Effector memory CD8-positive, alpha-beta T cell (primary cell): ENCODE measurements at regions not wholly inside any gene's neighbourhood (a gene's known extent, or its start where the extent isn't known, plus 50 kb on each side); places are given as distances from the start of the nearest gene placed in this dataset.

Source experiments
- ATAC-seq: fragments of 150-1000 bp; cut with Tn5 transposase; replicated peaks from 2 replicates; pipeline ENCODE4 v1.10.0; 2021; ENCODE audit warnings: mild to moderate bottlenecking, moderate library complexity
- DNase-seq, 3 experiments: peaks; one replicate each; pipeline ENCODE4 v3.0.0; 2021
- H3K27ac Mint-ChIP-seq, 2 donors: one replicate each; pipeline ENCODE4 v1.8.0; 2022; ENCODE audit warnings: mild to moderate bottlenecking in 2 of 2, mixed read lengths in 2 of 2, moderate library complexity in 2 of 2
- H3K27me3 Mint-ChIP-seq, 2 donors: one replicate each; pipeline ENCODE4 v1.8.0; 2022; ENCODE audit warnings: mixed read lengths in 2 of 2
- H3K36me3 Mint-ChIP-seq: one replicate; pipeline ENCODE4 v1.8.0; 2022; ENCODE audit warnings: mild to moderate bottlenecking, moderate library complexity, mixed read lengths; ENCODE audit not compliant: insufficient read depth
- H3K4me1 Mint-ChIP-seq, 2 donors: one replicate each; pipeline ENCODE4 v1.8.0; 2022; ENCODE audit warnings: low read depth in 2 of 2, mixed read lengths in 2 of 2
- H3K4me3 Mint-ChIP-seq, 2 donors: one replicate each; pipeline ENCODE4 v1.8.0; 2022; ENCODE audit warnings: mild to moderate bottlenecking in 2 of 2, mixed read lengths in 2 of 2, moderate library complexity in 2 of 2
- H3K9me3 Mint-ChIP-seq, 2 donors: one replicate each; pipeline ENCODE4 v1.8.0; 2022; ENCODE audit warnings: mixed read lengths in 2 of 2

DNA sequence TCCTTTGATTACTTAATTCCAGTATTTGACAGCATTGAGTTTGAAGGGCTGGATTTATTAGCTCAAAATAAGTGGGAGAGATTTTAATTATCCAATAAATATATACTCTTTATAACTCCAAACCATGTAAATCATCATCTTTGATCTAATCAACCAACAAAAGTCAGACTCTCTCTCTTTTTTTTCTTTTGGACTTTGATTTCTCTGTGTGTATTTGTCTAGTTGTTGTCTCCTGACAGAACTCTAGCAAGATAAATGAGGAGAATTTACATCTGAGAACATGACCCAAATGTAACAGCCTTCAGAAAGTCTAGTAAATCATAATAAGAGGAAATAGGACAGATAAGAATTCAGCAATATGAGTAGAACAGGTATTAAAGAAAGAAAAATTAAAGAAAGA lies 567.1 kb downstream of the PPARGC1A start:
- Mint-ChIP-seq H3K27ac (no peak overlapping the region), H3K4me3 (no peak overlapping the region), H3K36me3 (no peaks in the 10 kb centered on the region), H3K27me3 (no peaks in the 10 kb centered on the region), H3K9me3 (peaks cover 7 to 15% of the 10 kb centered on the region in 2 donors), H3K4me1 (no peaks in the 10 kb centered on the region)
- DNase-seq (no peak), ATAC-seq (no peak)

DNA sequence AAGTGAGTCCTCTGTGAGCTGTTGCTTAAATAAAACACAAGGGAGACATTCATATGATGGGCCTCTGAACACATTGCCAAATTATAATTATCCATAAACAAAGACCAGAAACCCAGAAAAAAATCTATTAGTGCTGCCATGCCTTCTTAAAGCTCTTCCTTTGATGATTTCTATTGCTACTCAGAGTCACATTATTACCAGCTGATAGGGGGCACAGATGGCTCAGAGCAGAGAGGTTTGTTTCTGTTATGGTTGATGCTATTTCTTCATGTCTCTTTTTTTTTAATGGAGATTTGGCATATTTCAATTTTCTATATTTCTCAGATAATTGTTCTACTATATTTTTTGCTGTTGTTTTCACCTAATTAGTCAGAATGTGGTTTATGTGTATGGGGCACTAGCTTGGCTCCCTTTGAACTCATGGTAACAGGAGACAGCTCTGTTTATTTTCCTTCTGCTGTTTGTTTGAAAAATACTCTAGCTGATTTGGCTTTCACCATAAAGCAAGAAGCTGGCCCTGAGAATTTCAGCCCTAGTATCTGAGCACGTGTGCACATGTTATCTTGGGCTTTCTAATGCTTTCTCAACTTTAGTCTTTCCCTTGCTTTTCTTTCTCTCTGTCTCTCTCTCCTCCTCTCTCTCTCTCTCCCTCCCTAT lies 568.8 kb downstream of the PPARGC1A start:
- Mint-ChIP-seq H3K27ac (no peak overlapping the region), H3K4me3 (no peak overlapping the region), H3K27me3 (no peaks in the 10 kb centered on the region), H3K36me3 (no peaks in the 10 kb centered on the region), H3K4me1 (no peaks in the 10 kb centered on the region), H3K9me3 (peaks cover 7 to 15% of the 10 kb centered on the region in 2 donors)
- no peak for DNase-seq
- ATAC-seq = no peak

DNA sequence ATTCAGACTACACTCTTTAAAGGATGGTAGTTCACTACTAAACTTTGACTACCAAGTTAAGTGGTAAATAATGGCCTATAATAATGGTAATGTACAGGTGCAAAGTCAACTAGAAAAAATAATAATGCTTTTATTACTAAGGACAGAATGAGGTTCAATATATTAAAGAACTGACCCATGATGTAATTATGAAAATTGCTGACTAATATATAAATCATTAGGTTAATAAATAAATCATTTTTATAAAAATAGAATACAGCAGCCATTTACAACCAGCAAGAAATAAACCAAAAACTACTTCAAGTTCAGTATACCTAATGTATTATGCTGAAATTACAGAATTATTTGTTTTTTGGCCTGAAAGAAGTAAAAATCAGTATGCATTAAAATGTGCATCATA lies 577.2 kb downstream of the PPARGC1A start:
- H3K27me3 Mint-ChIP-seq = no peaks in the 10 kb centered on the region
- no peak overlapping the region for H3K4me3 Mint-ChIP-seq
- ATAC-seq (no peak), DNase-seq (no peak)
- H3K36me3 Mint-ChIP-seq = no peaks in the 10 kb centered on the region
- no peaks in the 10 kb centered on the region for H3K4me1 Mint-ChIP-seq
- no peak overlapping the region for H3K27ac Mint-ChIP-seq
- peaks cover 10% of the 10 kb centered on the region in 2 donors for H3K9me3 Mint-ChIP-seq

DNA sequence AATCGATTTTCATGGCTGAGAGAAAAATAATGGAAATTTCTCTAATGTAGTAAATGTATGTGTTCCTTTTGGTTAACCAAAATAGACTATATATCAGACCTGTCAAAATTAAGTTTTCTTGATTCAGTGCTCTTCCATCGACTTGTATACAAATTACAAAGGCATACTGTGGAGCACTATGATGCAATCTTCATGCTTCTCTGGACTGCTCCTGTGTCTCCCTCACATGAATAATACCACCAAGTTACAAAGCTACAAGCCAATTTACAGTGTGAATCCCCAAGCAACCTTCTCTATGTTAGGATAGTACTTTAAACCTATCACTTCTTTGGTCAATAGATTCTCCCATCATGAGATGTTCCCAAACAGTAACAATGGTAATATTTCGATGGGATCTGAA lies 577.9 kb downstream of the PPARGC1A start:
- H3K4me3 Mint-ChIP-seq = no peak overlapping the region
- no peaks in the 10 kb centered on the region for H3K4me1 Mint-ChIP-seq
- no peaks in the 10 kb centered on the region for H3K27me3 Mint-ChIP-seq
- ATAC-seq (no peak), DNase-seq (no peak)
- no peaks in the 10 kb centered on the region for H3K36me3 Mint-ChIP-seq
- H3K27ac Mint-ChIP-seq = no peak overlapping the region
- H3K9me3 Mint-ChIP-seq = peaks cover 10% of the 10 kb centered on the region in 2 donors

DNA sequence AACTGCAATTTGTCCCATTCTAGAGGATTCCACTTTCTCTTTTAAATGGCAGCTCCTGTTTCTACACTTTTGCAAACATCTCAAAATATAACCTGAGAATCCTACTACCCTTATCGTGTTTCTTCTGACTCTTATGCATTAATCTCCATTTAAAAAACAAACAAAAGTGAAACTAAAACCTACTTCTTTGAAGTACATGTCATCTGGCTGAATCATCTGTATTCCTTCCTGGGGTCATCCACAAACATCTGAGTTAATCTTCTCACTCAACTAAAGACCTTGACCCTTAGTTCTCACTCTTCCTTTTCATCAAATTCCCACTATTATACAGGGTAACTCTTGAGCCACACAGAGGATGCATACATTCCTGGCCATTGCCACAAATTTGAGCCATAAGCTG lies 584.8 kb downstream of the PPARGC1A start:
- H3K36me3 Mint-ChIP-seq = no peaks in the 10 kb centered on the region
- H3K4me3 Mint-ChIP-seq = no peak overlapping the region
- H3K4me1 Mint-ChIP-seq = no peaks in the 10 kb centered on the region
- DNase-seq = no peak
- H3K27ac Mint-ChIP-seq = no peak overlapping the region
- peaks cover 3 to 6% of the 10 kb centered on the region in 2 donors for H3K9me3 Mint-ChIP-seq
- H3K27me3 Mint-ChIP-seq = no peaks in the 10 kb centered on the region
- no peak for ATAC-seq

DNA sequence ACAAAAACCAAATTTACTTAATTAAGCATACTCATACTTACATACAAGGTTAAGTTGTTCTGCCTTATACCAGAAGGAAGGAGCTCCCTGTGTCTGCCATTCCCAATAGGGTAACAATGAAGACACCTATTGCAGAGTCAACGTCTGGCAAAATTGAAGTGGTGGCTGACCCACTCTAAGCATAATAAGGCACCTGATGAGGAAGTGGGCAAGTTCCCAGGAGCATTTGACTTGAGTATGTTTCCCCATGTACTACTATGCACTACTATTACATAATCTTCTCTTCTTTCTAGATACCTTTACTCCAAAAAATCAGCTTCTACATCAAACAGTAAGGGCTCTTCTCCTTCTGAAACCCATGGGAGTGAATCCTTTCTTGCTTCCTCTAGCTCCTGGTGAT lies 591.5 kb downstream of the PPARGC1A start:
- no peak overlapping the region for H3K4me3 Mint-ChIP-seq
- DNase-seq (no peak), ATAC-seq (no peak)
- peaks cover 6% of the 10 kb centered on the region in 2 donors for H3K9me3 Mint-ChIP-seq
- no peak overlapping the region for H3K27ac Mint-ChIP-seq
- no peaks in the 10 kb centered on the region for H3K4me1 Mint-ChIP-seq
- no peaks in the 10 kb centered on the region for H3K27me3 Mint-ChIP-seq
- H3K36me3 Mint-ChIP-seq = no peaks in the 10 kb centered on the region

DNA sequence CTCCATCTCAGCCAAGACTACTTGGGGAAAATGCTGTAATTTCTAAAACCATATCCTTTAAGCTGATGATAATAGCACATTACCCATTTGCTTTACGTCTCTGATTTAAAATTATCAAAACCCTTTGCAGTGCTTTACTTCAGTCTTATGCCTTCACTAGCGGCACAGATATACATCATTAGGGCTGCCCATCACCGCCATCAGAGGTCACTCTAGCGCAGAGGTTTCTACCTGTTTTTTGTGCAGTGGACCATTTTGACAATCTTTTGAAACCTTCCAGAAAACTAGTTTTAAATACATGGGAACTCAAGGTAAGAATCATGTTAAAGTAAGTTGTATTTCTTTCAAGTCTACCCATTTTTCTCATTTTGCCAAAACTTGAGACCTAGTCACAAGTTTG lies 592.5 kb downstream of the PPARGC1A start:
- Mint-ChIP-seq H3K27me3 (no peaks in the 10 kb centered on the region), H3K9me3 (peaks cover 3% of the 10 kb centered on the region in 2 donors), H3K4me1 (no peaks in the 10 kb centered on the region), H3K4me3 (no peak overlapping the region), H3K36me3 (no peaks in the 10 kb centered on the region), H3K27ac (no peak overlapping the region)
- DNase-seq = no peak
- no peak for ATAC-seq

DNA sequence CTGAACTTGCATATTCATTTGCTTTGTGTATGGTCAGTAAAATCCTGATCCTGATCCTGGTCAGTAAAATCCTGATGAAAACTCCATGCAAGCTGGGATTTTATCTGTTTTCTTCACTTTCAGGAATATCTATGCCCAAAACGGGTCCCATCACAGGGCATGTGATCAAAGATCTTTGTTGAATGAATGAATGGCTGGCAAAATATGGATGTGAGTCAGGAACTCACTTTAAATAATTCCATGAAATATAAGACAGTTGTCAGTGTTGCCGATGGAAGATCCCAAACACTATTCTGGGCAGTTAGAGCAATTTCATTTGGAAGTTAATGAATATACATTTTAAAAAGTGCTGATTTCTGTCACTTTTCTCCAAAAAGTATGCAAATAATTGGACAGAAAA lies 598.4 kb downstream of the GBA3 start:
- Mint-ChIP-seq H3K27ac (no peak overlapping the region), H3K27me3 (no peaks in the 10 kb centered on the region), H3K9me3 (peaks cover 0 to 9% of the 10 kb centered on the region in 2 donors), H3K36me3 (no peaks in the 10 kb centered on the region), H3K4me1 (no peaks in the 10 kb centered on the region), H3K4me3 (no peak overlapping the region)
- ATAC-seq (no peak), DNase-seq (no peak)

DNA sequence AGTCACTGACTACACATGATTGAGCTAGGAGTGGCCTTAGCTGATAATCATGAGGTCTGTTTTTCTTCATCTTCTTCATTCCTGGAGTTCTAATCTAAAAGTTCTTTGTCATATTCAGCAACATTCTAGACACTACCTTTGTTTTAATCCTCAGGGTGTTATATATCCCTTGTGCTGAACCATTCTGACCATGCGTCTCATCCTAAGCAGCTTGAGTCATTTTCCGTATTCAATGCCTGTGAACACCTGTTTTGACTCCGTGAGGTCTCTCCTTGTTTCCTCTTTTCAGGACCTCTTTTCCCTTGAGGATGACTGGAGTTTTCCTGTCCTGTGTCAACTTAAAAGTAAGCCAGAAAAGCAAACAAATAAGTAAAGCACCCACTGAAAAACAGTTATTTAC lies 597.9 kb downstream of the GBA3 start:
- no peak overlapping the region for H3K4me3 Mint-ChIP-seq
- ATAC-seq = no peak

DNA sequence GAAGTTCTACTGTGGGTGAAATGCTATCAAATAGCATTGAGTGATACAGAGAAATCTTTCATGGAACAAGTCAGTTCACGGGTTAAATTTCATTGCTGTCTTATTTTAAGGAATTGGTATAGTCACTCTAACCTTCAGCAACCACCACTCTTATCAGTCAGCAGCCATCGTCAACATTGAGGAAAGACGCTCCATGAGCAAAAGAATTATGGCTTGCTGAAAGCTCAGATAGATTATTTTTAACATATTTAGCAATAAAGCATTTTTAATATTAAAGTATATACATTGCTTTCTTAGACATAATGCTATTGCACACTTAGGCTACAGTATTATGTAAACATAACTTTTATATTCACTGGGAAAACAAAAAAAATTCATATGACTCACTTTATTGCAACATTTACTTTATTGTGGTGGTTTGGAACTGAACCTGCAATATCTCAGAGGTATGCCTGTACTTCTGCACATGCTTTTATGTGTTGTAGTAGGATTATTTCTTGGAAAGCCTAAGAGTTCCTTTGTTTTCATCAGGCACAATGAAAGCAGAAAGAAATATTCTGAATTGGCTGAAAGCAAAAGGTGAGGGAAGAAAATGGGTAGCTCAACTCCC lies 586.7 kb downstream of the GBA3 start:
- Mint-ChIP-seq H3K4me3 (no peak overlapping the region), H3K27me3 (no peaks in the 10 kb centered on the region), H3K9me3 (peaks cover 11 to 14% of the 10 kb centered on the region in 2 donors), H3K36me3 (no peaks in the 10 kb centered on the region), H3K4me1 (no peaks in the 10 kb centered on the region), H3K27ac (no peak overlapping the region)
- no peak for DNase-seq
- no peak for ATAC-seq

More for the DNA sequence above, 597.9 kb downstream of the GBA3 start:
- no peak for DNase-seq
- Mint-ChIP-seq H3K4me1 (no peaks in the 10 kb centered on the region), H3K9me3 (peaks cover 0 to 13% of the 10 kb centered on the region in 2 donors), H3K36me3 (no peaks in the 10 kb centered on the region), H3K27me3 (no peaks in the 10 kb centered on the region), H3K27ac (no peak overlapping the region)

DNA sequence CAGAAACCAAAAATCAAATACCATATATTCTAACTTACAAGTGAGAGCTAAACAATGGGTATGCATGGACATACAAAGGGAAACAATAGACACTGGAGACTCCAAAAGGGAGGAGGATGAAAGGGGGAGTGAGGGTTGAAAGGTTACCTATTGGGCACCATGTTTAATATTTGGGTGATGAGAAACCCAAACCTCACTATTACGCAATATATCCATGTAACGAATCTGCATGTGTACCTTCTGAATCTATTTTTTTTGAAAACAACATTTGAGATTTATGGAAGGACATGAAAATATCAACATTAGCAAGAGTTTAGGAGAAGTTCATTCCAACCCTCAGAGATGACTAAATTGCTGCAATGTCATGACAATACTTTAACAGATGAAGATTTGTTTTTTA lies 586.1 kb downstream of the GBA3 start:
- no peaks in the 10 kb centered on the region for H3K36me3 Mint-ChIP-seq
- no peak for ATAC-seq
- no peaks in the 10 kb centered on the region for H3K4me1 Mint-ChIP-seq
- H3K27ac Mint-ChIP-seq = no peak overlapping the region
- H3K27me3 Mint-ChIP-seq = no peaks in the 10 kb centered on the region
- peaks cover 11 to 14% of the 10 kb centered on the region in 2 donors for H3K9me3 Mint-ChIP-seq
- H3K4me3 Mint-ChIP-seq = no peak overlapping the region
- DNase-seq = no peak

DNA sequence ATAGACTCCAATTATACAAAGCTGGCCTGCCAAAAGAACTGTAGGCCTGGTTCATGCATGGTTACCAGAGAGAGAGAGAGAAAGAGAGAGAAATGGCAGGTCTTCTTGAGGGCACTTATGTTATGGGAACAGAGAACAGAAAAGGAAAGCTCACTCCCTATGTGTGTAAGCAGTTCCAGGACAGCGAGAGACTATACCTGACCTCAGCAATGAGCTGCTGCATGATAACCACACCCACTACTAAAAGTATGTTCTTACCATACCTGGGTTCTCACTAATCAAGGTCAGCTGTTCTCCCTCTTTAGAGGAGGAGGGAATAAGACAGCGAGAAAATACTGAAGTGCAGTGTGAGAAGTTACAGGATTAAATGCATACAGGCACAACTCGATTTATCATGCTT lies 583.3 kb downstream of the GBA3 start:
- no peak for ATAC-seq
- Mint-ChIP-seq H3K27me3 (no peaks in the 10 kb centered on the region), H3K9me3 (peaks cover 11 to 14% of the 10 kb centered on the region in 2 donors), H3K36me3 (no peaks in the 10 kb centered on the region), H3K4me3 (no peak overlapping the region), H3K27ac (no peak overlapping the region), H3K4me1 (no peaks in the 10 kb centered on the region)
- no peak for DNase-seq

DNA sequence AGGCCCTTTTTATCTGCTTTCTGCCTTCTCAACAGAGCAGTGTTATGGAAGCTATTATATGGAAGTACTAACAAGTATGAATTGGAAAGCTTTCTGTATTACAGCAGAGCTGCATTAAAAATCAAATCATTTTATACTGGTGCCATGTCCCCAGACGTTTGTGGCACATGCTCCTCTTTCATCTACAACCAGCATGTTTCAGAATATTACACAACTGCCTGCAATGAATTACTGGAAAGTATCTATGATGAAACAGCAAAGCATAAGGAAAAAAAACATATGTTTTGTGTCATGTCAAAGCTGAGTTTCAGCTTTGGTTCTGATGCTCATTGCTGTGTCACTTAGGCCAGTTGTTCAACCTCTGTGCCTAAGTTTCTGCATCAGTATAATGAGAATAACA lies 576.8 kb downstream of the GBA3 start:
- ATAC-seq (no peak), DNase-seq (no peak)
- peaks cover 0 to 6% of the 10 kb centered on the region in 2 donors for H3K9me3 Mint-ChIP-seq
- H3K36me3 Mint-ChIP-seq = no peaks in the 10 kb centered on the region
- no peaks in the 10 kb centered on the region for H3K4me1 Mint-ChIP-seq
- no peak overlapping the region for H3K27ac Mint-ChIP-seq
- H3K4me3 Mint-ChIP-seq = no peak overlapping the region
- H3K27me3 Mint-ChIP-seq = no peaks in the 10 kb centered on the region

DNA sequence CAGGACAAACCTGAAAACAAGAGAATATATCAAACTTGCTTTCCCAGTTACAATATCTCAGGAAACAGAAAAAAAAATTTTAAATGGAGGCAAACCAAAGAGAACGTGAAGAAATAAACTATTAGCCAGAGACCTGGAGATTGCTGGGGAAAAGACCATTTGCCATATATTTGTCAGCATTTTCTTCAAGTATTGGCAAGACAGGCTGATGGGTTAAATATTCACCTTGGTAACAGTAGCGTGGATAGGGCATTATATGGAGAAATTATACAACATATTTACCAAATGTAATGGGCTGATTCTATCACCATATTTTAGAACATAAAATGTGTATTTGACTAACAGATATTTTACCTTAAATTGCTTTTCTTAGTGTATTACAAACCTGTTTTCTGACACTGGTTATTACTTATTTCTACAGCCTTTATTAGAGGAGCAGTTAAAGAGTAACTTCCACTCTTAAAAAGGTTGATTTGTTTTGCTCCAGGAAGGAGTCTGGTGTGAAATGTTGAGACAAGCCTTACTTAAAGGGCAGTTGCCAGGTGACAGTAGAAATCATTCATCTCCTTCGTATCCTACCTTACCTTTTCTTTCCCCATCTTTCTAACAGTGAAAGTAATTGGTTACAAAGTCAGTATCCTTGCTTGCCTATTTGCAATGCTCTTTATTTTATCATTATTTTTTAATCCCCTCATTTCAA lies 575.5 kb downstream of the GBA3 start:
- H3K27ac Mint-ChIP-seq = no peak overlapping the region
- no peak overlapping the region for H3K4me3 Mint-ChIP-seq
- no peaks in the 10 kb centered on the region for H3K36me3 Mint-ChIP-seq
- no peaks in the 10 kb centered on the region for H3K27me3 Mint-ChIP-seq
- no peak for DNase-seq
- H3K9me3 Mint-ChIP-seq = peaks cover 0 to 9% of the 10 kb centered on the region in 2 donors
- no peaks in the 10 kb centered on the region for H3K4me1 Mint-ChIP-seq
- no peak for ATAC-seq
